RWPE1 (cell line): ENCODE measurements at regions not wholly inside any gene's neighbourhood (a gene's known extent, or its start where the extent isn't known, plus 50 kb on each side); places are given as distances from the start of the nearest gene placed in this dataset.
"Not testable (repeated sequence)": the region's sequence is repeated elsewhere in the genome, so short reads cannot be mapped to it uniquely, and the experiment has no call there.

Experiments used
- CTCF ChIA-PET: fragments of 350-600 bp; sonication (Branson Sonifier 250); formaldehyde crosslinking; extraction: SDS; loops from one replicate; lab custom pipeline; 2021; lab: Yijun Ruan, JAX
- POLR2A ChIA-PET: fragments of 400-600 bp; formaldehyde crosslinking; extraction: SDS; loops from one replicate; lab custom pipeline; 2020; ENCODE audit warnings: antibody characterized with exemption; ENCODE audit not compliant: low non-redundant PET; lab: Yijun Ruan, JAX
- DNase-seq: peaks from one replicate; pipeline ENCODE4 v3.0.0; 2012; ENCODE audit warnings: low spot score
- H3K27ac ChIP-seq: fragments of 450-650 bp; 2 replicates; pipeline ENCODE4 v1.5.1; 2017
- CTCF ChIP-seq: fragments of 450-650 bp; conservative IDR thresholded peaks from 2 replicates; pipeline ENCODE4 v1.5.1; 2017; ENCODE audit warnings: low read depth, mild to moderate bottlenecking

- no peak for DNase-seq
- no peak for TF ChIP-seq CTCF
- ChIA-PET CTCF (no interaction called here), POLR2A (no interaction called here)
- H3K27ac ChIP-seq, result no peak overlapping the region
Measured at GRCh38 chr6:168192195-168192900, 113.3 kb upstream of the FRMD1 start.

- H3K27ac ChIP-seq, result no peak overlapping the region
- ChIA-PET CTCF (no interaction called here), POLR2A (no interaction called here)
- DNase-seq, result no peak
- no peak for TF ChIP-seq CTCF
Measured at GRCh38 chr6:168190646-168191443, 111.8 kb upstream of the FRMD1 start.

GRCh38 chr6:168190014-168190405 lies 111.0 kb upstream of the FRMD1 start:
- no peak for TF ChIP-seq CTCF
- DNase-seq, result no peak
- CTCF ChIA-PET, result no interaction called here
- no peak overlapping the region for H3K27ac ChIP-seq
- POLR2A ChIA-PET, result interaction anchor here (0.7 kb wide), 1 partner anchor 199 kb away, joined by 4 read pairs; no protein-coding TSS in a partner anchor

- CTCF ChIA-PET, result no interaction called here
- no peak for TF ChIP-seq CTCF
- no peak for DNase-seq
- no peak overlapping the region for H3K27ac ChIP-seq
- POLR2A ChIA-PET, result interaction anchor here (0.7 kb wide), 1 partner anchor 199 kb away, joined by 4 read pairs; no protein-coding TSS in a partner anchor
Measured at GRCh38 chr6:168189200-168190013, 110.4 kb upstream of the FRMD1 start.

- ChIA-PET CTCF (no interaction called here), POLR2A (no interaction called here)
- no peak for DNase-seq
- TF ChIP-seq CTCF, result no peak
- H3K27ac ChIP-seq, result no peak overlapping the region
Measured at GRCh38 chr6:168188369-168189199, 109.6 kb upstream of the FRMD1 start.

- ChIA-PET POLR2A (no interaction called here), CTCF (no interaction called here)
- no peak for TF ChIP-seq CTCF
- no peak for DNase-seq
- H3K27ac ChIP-seq, result no peak overlapping the region
Measured at GRCh38 chr6:168186438-168186837, 107.4 kb upstream of the FRMD1 start.

GRCh38 chr6:168186018-168186417 lies 107.0 kb upstream of the FRMD1 start:
- CTCF ChIA-PET, result not testable (repeated sequence)

More at GRCh38 chr6:168186018-168186417, 107.0 kb upstream of the FRMD1 start:
- DNase-seq, H3K27ac ChIP-seq, POLR2A ChIA-PET: not testable (repeated sequence)
